BLaER1 (cell line): ENCODE measurements at regions not wholly inside any gene's neighbourhood (a gene's known extent, or its start where the extent isn't known, plus 50 kb on each side); places are given as distances from the start of the nearest gene placed in this dataset.

Experiments used
- H3K27ac ChIP-seq: shearing (Covaris generic); formaldehyde crosslinking; 2 replicates; pipeline ENCODE4 v1.8.1; 2022
- H3K27me3 ChIP-seq: shearing (Covaris generic); formaldehyde crosslinking; 2 replicates; pipeline ENCODE4 v1.8.1; 2022
- H3K36me3 ChIP-seq: shearing (Covaris generic); formaldehyde crosslinking; 2 replicates; pipeline ENCODE4 v1.8.1; 2022
- H3K4me1 ChIP-seq: shearing (Covaris generic); formaldehyde crosslinking; 2 replicates; pipeline ENCODE4 v1.8.1; 2022
- H3K4me2 ChIP-seq: shearing (Covaris generic); formaldehyde crosslinking; 2 replicates; pipeline ENCODE4 v1.8.1; 2022
- H3K4me3 ChIP-seq: shearing (Covaris generic); formaldehyde crosslinking; 2 replicates; pipeline ENCODE4 v1.8.1; 2022
- H3K9ac ChIP-seq: shearing (Covaris generic); formaldehyde crosslinking; 2 replicates; pipeline ENCODE4 v1.8.1; 2022
- H3K9me3 ChIP-seq: shearing (Covaris generic); formaldehyde crosslinking; 2 replicates; pipeline ENCODE4 v1.8.1; 2022
- H4K20me1 ChIP-seq: shearing (Covaris generic); formaldehyde crosslinking; 2 replicates; pipeline ENCODE4 v1.8.1; 2022
- Cebpa-rat ChIP-seq: shearing (Covaris generic); IDR thresholded peaks from 2 replicates; pipeline ENCODE4 v1.8.1; 2022

DNA sequence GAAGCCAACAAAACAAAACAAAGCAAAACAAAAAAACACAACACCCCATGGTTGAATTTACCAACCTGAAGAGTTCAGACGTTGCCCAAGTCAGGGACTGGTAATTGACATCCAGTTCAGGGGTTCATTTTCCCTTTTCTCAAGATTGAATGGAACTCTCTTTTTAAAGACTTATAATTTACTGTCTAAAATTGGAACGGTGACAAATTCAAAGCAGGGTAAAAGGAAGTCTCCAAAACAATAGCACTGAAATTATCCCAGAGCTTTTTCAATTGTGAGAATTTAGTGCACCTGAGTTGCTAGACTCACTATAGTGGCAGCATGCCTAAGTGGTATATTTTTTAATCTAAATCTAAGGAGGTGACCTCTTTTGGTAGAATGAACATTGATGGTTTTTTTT is 90.9 kb upstream of the PREP start:
- Histone ChIP-seq H4K20me1 (no peaks in the 10 kb centered on the region), H3K9ac (no peak overlapping the region), H3K4me1 (no peaks in the 10 kb centered on the region), H3K27me3 (no peaks in the 10 kb centered on the region), H3K36me3 (no peaks in the 10 kb centered on the region), H3K27ac (no peak overlapping the region), H3K4me3 (no peak overlapping the region), H3K9me3 (no peaks in the 10 kb centered on the region), H3K4me2 (no peak overlapping the region)
- TF ChIP-seq Cebpa-rat, result no peak

DNA sequence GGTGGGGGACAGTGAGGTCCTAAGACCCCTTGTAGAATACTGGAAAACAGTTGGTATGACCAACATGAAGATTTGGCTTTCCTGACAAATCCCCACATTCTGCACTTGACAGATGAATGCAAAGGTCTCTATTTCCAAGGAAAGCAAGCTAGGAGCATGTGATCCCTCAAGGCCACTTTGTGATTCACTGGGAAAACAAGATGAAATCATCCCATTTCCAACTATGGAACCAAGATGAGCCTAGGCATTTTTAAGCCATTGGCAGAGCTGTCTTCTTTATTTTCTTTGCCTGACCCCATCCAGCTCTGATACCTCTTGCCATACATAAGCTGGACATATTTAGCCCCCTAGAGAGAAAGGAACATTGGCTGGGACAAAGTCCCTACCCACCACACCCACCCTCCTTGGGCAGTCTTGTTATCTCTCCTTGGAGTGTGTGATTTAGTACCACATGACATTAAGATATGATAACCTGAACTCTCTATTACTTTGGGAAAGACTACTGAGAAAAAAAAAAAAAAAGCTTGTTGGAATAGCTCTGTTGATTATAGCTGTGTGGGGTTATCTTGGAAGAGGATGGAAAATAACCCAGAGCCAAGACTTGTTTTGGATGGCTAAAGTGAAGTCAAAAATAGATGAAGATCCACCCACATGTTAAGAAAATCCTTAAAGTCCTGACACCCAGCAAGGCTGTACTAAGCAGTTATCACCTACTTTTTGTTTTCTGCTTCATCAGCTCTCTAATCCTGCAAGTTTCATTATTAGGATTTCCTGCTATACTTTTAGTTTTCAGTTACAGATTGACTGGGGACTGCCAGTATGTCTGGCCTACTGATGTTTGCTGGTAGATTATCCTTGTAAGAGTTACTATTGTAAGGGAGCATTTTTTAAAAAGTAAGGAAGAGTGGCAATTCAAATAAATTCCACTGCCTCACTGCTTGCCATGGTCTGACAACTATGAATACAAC is 90.1 kb upstream of the PREP start:
- Histone ChIP-seq H3K27ac (no peak overlapping the region), H3K4me1 (no peaks in the 10 kb centered on the region), H3K27me3 (no peaks in the 10 kb centered on the region), H3K9ac (no peak overlapping the region), H3K36me3 (no peaks in the 10 kb centered on the region), H3K4me3 (no peak overlapping the region), H3K4me2 (no peak overlapping the region), H3K9me3 (no peaks in the 10 kb centered on the region), H4K20me1 (no peaks in the 10 kb centered on the region)
- TF ChIP-seq Cebpa-rat, result no peak

DNA sequence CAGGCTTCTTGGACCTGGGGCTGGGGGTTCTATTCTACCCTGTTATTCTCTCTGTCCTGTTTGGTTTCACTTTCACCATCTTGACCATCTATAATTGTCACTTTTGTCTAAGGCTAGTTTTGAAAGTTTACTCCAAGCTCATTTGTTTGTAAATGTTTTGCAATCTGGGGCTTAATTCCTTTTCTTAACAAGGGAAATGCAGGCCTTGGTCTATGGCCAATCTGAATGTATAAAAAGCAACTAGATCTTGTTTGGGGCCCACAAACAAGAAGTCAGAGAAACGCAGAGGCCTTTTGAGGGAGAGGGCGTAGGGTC is 86.3 kb upstream of the PREP start:
- H3K36me3 ChIP-seq, result no peaks in the 10 kb centered on the region
- no peak overlapping the region for H3K4me2 ChIP-seq
- no peak for TF ChIP-seq Cebpa-rat
- H3K9me3 ChIP-seq, result no peaks in the 10 kb centered on the region
- no peaks in the 10 kb centered on the region for H4K20me1 ChIP-seq
- H3K27me3 ChIP-seq, result no peaks in the 10 kb centered on the region
- no peak overlapping the region for H3K4me3 ChIP-seq
- H3K27ac ChIP-seq, result no peak overlapping the region
- no peak overlapping the region for H3K9ac ChIP-seq
- peaks cover 6% of the 10 kb centered on the region for H3K4me1 ChIP-seq

DNA sequence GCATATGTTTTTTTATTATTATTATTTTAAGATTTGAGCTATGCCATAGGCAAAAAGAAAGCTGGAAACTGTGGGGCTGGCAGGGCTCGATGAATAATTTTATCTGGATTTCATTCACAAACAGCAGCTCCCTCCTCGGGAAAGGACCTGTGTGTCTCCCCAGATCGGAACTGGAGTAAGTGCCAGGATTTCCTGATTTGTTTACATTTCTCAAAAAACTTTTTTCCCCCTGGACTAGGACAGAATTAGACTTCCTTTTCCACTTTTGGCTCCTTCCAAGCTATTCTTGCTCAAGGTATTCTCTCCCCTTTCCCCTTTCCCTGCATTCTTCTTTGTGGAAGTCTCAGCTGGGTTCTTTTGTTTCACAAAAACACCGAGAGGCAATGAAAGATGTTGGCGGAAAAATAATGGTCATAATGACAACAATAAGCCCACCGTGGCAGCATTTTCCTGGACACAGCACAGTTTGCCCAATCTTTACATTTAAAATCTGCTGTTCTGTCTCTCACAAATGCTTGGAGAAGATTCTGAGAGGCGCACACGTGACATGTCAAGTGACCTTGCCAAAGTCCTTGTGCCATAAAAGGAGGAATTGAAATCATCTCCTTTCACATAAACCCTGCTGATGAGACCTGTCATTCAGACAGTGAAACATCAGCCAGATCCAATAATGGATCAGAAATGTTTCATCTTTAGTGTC is 85.8 kb upstream of the PREP start:
- no peak overlapping the region for H3K9ac ChIP-seq
- H3K4me2 ChIP-seq, result no peak overlapping the region
- peaks cover 6% of the 10 kb centered on the region for H3K4me1 ChIP-seq
- no peak overlapping the region for H3K4me3 ChIP-seq
- no peak for TF ChIP-seq Cebpa-rat
- no peak overlapping the region for H3K27ac ChIP-seq
- no peaks in the 10 kb centered on the region for H3K27me3 ChIP-seq
- no peaks in the 10 kb centered on the region for H4K20me1 ChIP-seq
- no peaks in the 10 kb centered on the region for H3K9me3 ChIP-seq
- H3K36me3 ChIP-seq, result no peaks in the 10 kb centered on the region

DNA sequence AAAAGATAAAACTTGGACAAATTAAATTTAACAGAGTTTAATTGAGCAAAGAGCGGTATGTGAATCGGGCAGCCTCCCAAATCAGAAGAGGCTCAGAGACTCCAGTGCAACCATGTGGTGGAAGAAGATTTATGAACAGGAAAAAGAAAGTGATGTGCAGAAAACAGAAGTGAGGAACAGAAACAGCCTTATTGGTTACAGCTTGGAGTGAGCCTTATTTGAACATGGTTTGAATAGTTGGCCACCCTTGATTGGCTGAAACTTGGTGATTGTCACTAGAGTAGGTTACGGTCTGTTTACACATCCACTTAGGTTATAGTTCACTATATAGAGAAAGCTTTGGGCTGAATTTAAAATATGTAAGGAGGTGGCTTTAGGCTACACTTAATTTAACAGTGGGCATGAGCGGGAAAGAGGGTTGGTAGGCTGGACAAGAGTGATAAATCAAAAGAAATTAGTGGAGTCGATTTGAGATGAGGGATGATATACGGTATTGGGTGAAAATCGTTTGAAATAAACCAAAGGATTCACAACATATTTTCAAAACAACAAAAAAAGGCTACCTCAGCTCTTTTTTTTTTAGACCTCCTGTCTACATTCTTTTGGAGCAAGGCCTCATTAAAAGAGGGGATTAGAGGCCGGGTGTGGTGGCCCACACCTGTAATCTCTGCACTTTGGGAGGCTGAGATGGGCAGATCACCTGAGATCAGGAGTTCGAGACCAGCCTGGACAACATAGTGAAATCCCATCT is 84.3 kb upstream of the PREP start:
- Histone ChIP-seq H3K4me3 (no peak overlapping the region), H3K27me3 (no peaks in the 10 kb centered on the region), H3K4me1 (peaks cover 19% of the 10 kb centered on the region), H3K27ac (no peak overlapping the region), H3K4me2 (no peak overlapping the region), H3K9me3 (no peaks in the 10 kb centered on the region), H3K36me3 (no peaks in the 10 kb centered on the region), H4K20me1 (no peaks in the 10 kb centered on the region), H3K9ac (no peak overlapping the region)
- TF ChIP-seq Cebpa-rat, result no peak

DNA sequence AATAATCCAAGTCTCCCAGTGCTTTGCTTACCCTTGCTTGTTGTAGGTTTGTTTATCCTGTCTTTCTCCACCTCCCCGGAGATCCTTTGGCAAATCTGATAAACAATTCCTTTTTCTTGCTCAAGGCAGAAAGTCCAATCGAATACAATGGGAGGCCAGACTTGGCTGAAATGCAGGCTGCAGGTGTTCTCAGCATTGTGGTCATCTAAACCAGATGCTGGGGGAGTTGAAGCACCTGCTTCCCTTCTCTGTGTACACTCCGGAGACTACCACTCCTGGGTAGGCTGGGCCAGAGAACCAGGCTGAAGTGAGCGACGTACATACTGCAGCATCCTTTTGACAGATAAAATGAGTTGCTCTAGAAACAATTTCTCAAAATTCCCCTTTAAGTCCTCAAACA is 82.6 kb upstream of the PREP start:
- no peak for TF ChIP-seq Cebpa-rat
- no peak overlapping the region for H3K4me3 ChIP-seq

DNA sequence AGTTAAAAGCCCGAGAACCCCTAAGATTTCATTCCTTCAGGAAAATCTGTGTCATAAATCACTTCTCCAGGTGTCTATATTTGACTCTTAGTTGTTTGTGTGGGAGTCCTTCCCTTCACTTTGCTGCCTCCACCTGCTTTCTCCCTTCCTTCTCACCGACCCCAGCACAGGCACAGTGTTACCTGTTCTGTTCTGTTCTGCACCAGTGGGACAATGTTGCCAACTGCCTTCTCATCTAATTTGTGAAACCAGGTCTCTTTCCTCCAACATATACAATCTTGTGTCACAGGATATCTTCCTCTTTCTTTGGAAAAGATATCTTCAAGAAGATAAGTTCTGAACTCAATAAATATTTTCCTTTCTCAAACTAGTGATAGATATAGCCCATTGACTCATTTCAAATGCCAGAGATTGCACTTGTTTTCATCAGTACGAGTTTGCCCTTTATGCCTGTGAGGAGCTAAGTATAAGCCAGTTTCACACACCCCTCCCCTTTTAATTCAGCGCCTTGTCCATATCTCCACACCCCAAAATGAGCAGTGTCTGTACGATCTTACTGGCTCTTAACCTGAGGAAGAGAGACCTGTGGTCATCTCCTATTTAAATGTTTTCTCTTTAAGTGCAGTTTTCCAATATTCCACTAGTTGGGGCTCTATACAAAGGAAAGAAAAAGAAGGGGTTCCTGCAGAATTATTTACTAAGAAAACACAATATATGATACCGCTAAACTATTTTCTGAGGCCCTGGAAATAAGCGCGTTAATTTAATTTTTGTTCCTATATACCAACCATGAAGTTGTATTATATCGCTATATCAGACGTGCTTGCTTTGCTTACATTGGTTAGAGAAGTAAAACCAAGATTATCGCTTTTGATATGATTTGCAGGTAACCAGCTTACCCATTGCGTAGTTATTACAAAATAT is 81.6 kb upstream of the PREP start:
- H3K9ac ChIP-seq, result no peak overlapping the region
- no peak overlapping the region for H3K27ac ChIP-seq
- H3K9me3 ChIP-seq, result no peaks in the 10 kb centered on the region
- no peak for TF ChIP-seq Cebpa-rat
- peaks cover 28% of the 10 kb centered on the region for H3K4me1 ChIP-seq
- no peak overlapping the region for H3K4me2 ChIP-seq
- H3K36me3 ChIP-seq, result no peaks in the 10 kb centered on the region
- H3K4me3 ChIP-seq, result no peak overlapping the region
- no peaks in the 10 kb centered on the region for H4K20me1 ChIP-seq
- H3K27me3 ChIP-seq, result no peaks in the 10 kb centered on the region

More for the DNA sequence above, 82.6 kb upstream of the PREP start:
- peaks cover 28% of the 10 kb centered on the region for H3K4me1 ChIP-seq
- H4K20me1 ChIP-seq, result no peaks in the 10 kb centered on the region
- no peak overlapping the region for H3K27ac ChIP-seq
- no peak overlapping the region for H3K4me2 ChIP-seq
- H3K36me3 ChIP-seq, result no peaks in the 10 kb centered on the region
- no peaks in the 10 kb centered on the region for H3K27me3 ChIP-seq
- no peaks in the 10 kb centered on the region for H3K9me3 ChIP-seq
- H3K9ac ChIP-seq, result no peak overlapping the region

DNA sequence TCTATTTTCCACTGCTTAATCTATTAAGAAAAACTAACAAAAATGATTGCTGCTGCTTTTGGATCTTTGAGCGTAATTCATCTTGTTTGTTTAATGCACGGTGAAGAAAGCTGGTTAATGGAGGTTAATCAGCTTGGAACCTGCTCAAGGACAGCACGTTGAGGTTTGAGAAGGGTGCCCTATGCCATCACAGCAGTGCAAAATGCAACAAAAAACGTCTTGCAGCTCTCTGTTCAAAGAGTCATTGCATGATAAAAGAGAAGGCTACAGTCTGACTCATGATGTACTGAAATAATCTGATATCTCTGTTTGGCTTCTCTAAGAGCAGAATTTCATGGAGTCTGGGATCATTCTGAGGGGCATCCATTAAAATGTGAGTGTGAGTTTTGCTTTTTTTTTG is 80.6 kb upstream of the PREP start:
- H3K4me2 ChIP-seq, result no peak overlapping the region
- peaks cover 28% of the 10 kb centered on the region for H3K4me1 ChIP-seq
- no peak overlapping the region for H3K4me3 ChIP-seq
- H4K20me1 ChIP-seq, result no peaks in the 10 kb centered on the region
- H3K9me3 ChIP-seq, result no peaks in the 10 kb centered on the region
- no peaks in the 10 kb centered on the region for H3K36me3 ChIP-seq
- no peak for TF ChIP-seq Cebpa-rat
- no peak overlapping the region for H3K9ac ChIP-seq
- H3K27me3 ChIP-seq, result no peaks in the 10 kb centered on the region
- no peak overlapping the region for H3K27ac ChIP-seq

DNA sequence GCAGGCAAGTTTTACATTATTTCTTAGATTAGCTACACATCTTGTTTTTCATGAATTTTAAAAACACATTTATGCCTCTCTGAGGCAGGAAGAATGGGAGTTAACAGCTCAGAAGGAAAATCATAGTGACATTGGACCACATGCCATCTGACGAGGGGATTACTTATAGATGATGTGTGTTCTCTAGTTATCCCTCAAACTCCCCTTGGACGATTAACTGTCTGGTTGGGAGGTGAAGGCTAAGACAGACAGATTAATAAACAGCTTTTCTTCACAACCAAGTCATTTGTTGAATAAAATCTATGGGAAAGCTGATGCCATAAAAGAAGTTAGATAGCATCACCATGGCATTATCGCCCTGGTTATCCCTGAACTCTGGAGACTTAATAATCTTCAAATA is 80.0 kb upstream of the PREP start:
- Histone ChIP-seq H3K27me3 (no peaks in the 10 kb centered on the region), H3K4me1 (peaks cover 28% of the 10 kb centered on the region), H3K9ac (no peak overlapping the region), H3K4me3 (no peak overlapping the region), H4K20me1 (no peaks in the 10 kb centered on the region), H3K27ac (no peak overlapping the region), H3K4me2 (peak overlapping the region; percentile 64), H3K36me3 (no peaks in the 10 kb centered on the region), H3K9me3 (no peaks in the 10 kb centered on the region)
- TF ChIP-seq Cebpa-rat, result no peak
